HS-27A (cell line): ENCODE measurements at regions not wholly inside any gene's neighbourhood (a gene's known extent, or its start where the extent isn't known, plus 50 kb on each side); places are given as distances from the start of the nearest gene placed in this dataset.
"Not testable (repeated sequence)": the region's sequence is repeated elsewhere in the genome, so short reads cannot be mapped to it uniquely, and the experiment has no call there.

Experiments used
- DNase-seq: peaks from one replicate; pipeline ENCODE4 v3.0.0-alpha.2; 2012; ENCODE audit warnings: low read depth, missing footprints

GRCh38 chr20:19897891-19898290, 119.3 kb upstream of the NAA20 start:
- no peak for DNase-seq

GRCh38 chr20:19901226-19901625, 115.9 kb upstream of the NAA20 start:
- no peak for DNase-seq

GRCh38 chr20:19903168-19903811, 113.9 kb upstream of the NAA20 start:
- DNase-seq, result no peak

DNA sequence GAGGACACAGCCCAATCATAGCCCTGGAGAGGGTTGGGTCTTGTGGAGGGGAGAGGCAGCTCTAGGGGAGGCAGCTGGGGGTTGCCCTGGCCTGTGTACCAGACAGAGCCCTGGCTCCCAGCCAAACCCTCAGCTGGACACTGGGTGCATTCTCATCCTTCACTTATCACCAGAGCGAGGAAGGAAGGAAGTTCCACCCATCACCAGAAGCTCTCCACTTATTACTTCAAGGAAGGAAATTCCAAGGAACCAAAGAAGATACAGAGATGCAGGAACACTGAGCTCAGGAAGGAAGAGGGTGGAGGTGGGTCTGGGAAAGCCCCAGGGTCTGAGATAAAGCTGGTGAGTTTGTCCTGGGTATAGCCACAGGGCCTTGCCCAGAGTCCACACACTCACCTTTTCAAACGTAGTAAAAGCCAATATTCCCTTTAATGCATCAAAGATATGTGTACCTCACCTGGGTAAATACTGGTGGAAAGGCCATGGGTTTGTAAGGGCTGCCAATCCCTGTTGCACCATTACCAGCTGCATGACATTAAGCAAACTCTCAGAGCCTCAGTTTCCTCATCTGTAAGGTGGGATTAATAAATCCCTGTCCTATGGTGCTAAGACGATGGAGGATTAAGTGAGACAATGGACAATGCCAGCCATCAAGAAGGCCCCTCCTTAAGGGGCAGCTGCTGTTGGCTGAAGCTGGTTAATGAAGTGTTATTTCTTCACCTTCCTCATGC, 109.7 kb upstream of the NAA20 start:
- no peak for DNase-seq

GRCh38 chr20:19908576-19908975, 108.6 kb upstream of the NAA20 start:
- no peak for DNase-seq

DNA sequence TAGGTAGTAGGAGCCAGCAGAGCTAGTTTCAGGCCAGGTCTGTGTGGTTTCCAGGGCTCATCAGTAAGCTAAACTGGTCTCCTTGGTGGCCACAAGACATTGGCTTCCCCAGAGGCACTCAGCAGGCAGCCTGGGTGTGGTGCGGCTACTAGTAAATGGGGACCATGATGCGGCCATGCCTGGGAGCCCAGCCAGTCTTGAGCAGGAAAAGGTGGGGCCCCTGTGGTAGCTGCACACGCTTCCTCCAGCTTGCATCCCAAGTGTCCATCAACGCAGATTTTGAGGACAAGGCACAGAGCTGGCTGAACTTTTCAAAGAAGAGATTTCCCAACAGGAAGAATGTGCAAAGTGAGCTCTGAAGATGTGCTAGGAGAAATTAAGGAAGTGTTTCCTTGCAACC, 107.4 kb upstream of the NAA20 start:
- no peak for DNase-seq

DNA sequence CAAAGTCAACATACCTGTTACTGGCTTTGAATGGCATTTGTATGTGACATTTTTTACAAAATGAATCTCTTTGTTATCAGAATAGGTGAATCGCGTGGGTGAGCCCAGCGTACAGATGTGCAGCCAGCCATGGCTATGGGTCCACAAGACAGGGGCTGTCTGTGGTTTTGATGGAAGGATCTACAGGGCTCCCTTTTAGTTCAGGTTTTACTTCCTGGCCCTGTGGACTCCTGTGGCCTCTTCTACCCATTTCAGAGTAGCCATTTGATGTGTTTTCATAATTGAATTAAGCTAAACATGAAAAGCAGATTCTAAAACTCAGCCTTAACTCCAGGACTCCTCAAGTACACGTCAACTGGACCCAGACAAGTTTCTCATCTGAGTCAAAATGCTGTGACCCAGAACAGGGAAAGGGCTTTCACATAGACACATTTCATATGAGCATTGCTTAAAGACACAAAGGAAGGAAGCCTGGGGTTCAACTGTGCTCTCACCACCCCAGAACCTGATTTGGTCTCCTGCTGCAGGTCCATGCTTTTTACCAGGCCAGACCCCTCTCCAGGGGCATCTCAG, 105.3 kb upstream of the NAA20 start:
- DNase-seq, result no peak

DNA sequence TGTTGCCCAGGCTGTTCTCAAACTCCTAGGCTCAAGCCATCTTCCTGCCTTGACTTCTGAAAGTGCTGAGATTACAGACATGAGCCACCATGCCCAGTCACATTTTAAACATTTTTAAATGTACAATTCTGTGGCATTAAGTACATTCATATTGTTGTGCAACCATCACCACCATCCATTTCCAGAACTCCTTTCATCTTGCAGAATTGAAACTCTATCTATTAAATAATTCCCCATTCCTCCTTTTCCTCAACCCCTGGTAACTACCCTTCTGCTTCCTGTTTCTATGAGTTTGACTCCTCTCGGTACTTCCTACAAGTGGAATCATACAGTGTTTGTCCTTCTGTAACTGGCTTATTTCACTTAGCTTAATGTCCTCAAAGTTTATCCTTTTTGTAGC, 103.8 kb upstream of the NAA20 start:
- no peak for DNase-seq

DNA sequence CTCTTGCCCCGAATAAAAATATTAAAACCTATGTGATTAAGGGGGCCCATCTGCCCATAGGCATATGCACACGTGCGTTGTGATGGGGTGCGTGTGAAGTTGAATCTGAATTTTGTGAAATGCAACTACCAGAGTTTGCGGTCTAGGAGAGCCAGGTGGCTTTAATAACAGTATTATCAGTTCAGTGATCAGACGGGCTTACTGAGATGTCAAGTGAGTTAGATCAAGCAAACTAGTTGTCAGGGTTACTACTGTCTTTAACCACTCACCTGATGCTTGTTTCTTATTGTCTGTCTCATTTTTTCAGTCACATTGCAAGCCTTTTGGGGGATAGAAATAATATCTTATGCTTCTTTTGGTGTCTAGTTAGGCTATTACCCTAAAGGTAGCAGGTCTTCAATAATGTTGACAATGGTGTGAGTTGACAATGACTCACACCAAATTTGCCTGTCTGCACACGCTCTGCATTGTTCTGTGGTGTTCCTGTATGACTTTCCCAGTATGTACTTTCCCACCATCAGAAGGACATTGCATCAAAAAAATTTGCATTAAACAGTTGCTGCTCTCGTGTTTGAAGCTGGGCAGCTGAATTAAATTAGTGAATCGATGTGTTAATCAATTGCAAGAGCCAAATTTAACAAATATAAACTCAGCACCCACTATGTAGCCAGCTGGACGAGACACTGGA, 103.1 kb upstream of the NAA20 start:
- DNase-seq, result no peak

DNA sequence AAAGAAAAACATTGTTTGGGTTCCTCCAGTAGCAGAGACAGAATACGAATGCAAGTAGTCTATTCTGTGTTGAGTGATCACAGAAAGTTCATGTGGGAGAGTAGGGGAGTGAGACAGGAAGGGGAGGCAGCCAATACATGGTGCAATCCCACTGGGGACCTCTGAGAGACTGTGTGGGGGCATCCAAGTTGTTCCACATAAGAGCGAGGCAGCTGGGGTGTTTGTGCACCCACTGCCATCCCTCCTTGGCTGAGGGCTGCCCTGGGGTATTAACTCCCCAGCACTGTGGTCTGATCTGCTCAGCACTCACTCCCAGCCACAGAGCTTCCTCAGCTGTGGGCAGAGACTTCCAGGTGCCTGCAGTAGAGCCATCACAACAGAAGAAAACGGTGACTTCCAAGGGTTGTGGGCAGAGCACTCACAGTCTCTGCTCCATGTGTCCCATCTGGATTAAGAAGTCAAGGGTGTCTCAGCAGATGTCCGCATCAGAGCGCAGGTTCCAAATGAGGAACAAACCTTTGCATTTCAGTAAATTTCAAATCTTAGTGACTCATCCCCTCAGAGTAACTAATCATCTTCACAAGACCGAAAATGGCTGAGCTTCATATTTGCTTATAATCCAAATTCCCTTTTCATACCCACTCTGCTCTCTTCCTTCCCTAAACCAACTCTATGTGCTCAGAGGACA, 101.9 kb upstream of the NAA20 start:
- DNase-seq, result no peak

GRCh38 chr20:19916531-19917485, 100.4 kb upstream of the NAA20 start:
- no peak for DNase-seq

GRCh38 chr20:19918965-19919329, 98.2 kb upstream of the NAA20 start:
- no peak for DNase-seq

DNA sequence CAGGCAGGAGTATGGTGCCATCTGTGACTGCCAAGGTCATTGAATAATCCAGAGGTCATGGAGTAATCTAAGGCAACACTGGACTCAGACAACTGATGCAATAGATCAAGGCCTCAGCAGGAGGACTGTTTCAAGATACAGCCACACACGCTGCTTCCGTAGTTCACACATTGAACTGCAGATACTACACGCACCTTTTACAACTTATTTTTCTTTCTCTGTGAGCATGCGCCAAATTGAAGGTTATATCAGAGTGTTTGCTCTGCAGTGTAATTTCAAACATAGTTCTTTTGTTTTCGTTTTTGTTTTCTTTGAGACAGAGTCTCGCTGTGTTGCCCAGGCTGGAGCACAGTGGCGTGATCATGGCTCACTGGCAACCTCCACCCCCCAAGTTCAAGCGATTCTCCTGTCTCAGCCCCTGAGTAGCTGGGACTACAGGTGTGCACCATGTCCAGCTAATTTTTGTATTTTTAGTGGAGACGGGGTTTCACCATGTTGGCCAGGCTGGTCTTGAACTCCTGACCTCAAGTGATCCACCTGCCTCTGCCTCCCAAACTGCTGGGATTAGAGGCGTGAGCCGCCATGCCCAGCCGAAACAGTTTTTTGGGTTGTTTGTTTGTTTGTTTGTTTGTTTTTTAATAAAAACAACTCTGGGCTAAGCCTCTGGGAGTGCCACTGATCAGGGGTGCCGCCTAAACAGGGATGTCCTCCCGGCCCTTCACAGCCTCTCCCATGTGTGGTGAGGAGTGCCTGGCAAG, 96.6 kb upstream of the NAA20 start:
- no peak for DNase-seq

DNA sequence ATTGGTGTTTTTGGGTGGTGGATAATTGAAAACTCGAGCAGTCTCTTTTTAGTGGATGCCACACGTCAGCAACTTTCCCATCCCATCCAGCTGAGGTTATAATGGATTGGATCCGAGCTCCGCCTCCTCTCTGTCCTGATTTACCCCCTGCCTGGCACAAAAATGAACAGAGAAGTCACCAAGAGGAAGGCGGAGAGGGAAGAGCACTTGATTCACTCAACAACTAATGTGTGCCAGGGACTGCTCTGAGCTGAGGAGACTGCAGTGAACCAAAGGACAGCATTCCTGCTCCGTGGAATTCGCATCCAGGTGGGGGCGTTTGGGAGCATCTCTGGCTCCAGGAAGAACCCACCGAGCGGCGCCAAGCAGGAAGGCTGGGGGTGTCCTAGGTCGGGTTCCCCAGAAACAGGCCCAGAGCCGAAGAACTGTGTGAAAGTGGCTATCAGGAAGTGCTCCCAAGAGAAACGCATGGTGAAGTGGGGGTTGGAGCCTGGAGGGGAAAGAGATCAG, 95.8 kb upstream of the NAA20 start:
- DNase-seq, result no peak

DNA sequence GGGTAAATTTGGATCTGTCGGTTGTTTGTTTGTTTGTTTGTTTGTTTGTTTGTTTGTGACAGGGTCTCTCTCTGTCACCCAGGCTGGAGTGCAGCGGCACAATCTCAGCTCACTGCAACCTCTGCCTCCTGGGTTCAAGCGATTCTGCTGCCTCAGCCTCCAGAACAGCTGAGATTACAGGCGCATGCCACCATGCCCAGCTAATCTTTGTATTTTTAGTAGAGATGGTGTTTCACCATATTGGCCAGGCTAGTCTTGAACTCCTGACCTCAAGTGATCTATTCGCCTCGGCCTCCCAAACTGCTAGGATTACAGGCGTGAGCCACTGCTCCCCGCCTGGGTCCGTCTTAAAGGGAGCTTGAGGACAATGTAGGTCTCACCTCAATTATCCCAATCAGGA, 95.3 kb upstream of the NAA20 start:
- DNase-seq, result not testable (repeated sequence)

- DNase-seq, result no peak
Measured at GRCh38 chr20:19922716-19923115, 94.4 kb upstream of the NAA20 start.

DNA sequence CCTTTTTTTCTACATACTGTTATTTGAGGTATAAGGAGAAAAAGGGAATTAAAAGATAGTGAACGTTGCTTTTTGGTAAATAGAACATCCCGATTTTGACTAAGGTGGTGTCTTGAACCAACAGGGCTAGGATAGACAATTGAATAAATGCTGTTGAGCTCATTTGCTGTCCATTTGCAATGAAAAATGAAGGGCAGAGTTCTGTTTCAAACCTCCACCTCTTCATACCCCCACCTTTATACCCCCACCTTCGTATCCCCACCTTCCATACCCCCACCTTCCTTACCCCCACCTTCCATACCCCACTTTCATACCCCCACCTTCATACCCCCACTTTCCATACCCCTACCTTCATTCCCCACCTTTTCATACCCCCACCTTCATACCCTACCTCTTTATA, 93.4 kb upstream of the NAA20 start:
- no peak for DNase-seq

DNA sequence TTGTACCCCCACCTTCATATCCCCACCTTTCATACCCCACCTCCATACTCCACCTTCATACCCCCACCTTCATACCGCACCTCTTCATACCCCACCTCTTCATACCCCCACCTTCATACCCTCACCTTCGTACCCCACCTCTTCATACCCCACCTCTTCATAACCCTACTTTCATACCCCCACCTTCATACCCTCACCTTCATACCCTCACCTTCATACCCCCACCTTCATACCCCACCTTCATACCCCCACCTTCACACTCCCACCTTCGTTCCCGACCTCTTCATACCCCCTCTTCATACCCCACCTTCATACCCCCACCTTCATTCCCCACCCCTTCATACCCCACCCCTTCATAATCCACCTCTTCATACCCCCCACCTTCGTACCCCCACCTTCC, 92.9 kb upstream of the NAA20 start:
- no peak for DNase-seq

- DNase-seq, result no peak
Measured at GRCh38 chr20:19926591-19926990, 90.6 kb upstream of the NAA20 start.

DNA sequence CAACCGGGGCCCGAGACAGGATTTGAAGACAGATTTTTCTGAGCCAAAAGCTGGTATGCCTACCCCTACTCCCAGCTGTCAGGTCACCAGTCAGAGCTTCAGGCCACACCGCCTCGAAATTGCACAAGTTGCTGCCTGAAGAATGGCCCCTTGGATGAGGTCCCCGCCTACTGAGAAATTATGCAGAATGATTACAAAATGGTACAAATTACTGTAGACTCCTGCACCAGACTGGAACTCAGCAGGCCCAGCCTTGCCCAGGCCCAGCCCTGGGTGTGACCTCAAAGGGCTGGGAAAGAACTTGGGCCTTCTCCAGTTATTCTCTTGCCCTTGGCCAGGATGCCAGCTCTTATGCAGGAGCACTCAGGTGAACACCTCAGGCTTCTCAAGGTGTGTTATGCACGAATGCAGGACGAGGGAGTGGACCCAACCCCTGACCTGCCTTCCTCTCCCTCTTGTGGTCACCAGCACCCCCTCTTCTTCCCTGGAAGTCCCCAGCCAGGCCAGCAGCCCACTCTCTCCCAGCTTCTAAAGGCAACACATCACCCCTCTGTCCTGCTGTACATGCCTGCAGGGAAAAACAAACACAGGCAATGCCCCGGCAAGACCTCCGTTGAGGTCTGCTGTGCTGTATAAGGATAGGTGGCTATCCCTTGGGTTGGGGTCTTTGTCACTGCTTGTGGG, 88.7 kb upstream of the NAA20 start:
- no peak for DNase-seq
